AG04450 (cell line): ENCODE measurements at regions not wholly inside any gene's neighbourhood (a gene's known extent, or its start where the extent isn't known, plus 50 kb on each side); places are given as distances from the start of the nearest gene placed in this dataset.

ENCODE experiments used
- CTCF ChIA-PET: fragments of 300-600, 350-600 bp; formaldehyde crosslinking; extraction: SDS; loops from one replicate; lab custom pipeline; 2022; ENCODE audit warnings: antibody characterized with exemption, inconsistent platforms; lab: Charles Lee
- POLR2A ChIA-PET: fragments of 350-600 bp; formaldehyde crosslinking; extraction: SDS; loops from one replicate; lab custom pipeline; 2021; ENCODE audit warnings: antibody characterized with exemption, inconsistent platforms; lab: Yijun Ruan, JAX
- DNase-seq: peaks from one replicate; pipeline ENCODE4 v3.0.0-alpha.2; 2011; ENCODE audit warnings: low read depth, low spot score
- H3K27ac ChIP-seq: one replicate; pipeline ENCODE4 v1.5.1; 2012; ENCODE audit warnings: low read depth, low read length, control low read depth
- H3K27me3 ChIP-seq: one replicate; pipeline ENCODE4 v1.6.0; 2012; ENCODE audit warnings: low read length; ENCODE audit not compliant: control insufficient read depth, insufficient read depth
- H3K4me3 ChIP-seq: 2 replicates; pipeline ENCODE4 v1.5.1; 2011; ENCODE audit warnings: mild to moderate bottlenecking, low read depth, low read length, control low read depth
- H3K9me3 ChIP-seq: 2 replicates; pipeline ENCODE4 v1.5.1; 2012; ENCODE audit warnings: low read length; ENCODE audit not compliant: control insufficient read depth, insufficient read depth
- TF ChIP-seq, protein P1 (sequence below): IDR thresholded peaks from 2 replicates; pipeline ENCODE4 v1.5.1; 2011; ENCODE audit warnings: low read depth, low read length, control low read depth, inconsistent platforms

- H3K4me3 ChIP-seq, result no peak overlapping the region
- no peak overlapping the region for H3K27ac ChIP-seq
- DNase-seq, result no peak
- H3K9me3 ChIP-seq, result peaks cover 3% of the 10 kb centered on the region; the same call in 1 of the 2 replicates
- ChIA-PET CTCF (no interaction called here), POLR2A (no interaction called here)
- H3K27me3 ChIP-seq, result no peaks in the 10 kb centered on the region
- TF ChIP-seq, protein P1, sequence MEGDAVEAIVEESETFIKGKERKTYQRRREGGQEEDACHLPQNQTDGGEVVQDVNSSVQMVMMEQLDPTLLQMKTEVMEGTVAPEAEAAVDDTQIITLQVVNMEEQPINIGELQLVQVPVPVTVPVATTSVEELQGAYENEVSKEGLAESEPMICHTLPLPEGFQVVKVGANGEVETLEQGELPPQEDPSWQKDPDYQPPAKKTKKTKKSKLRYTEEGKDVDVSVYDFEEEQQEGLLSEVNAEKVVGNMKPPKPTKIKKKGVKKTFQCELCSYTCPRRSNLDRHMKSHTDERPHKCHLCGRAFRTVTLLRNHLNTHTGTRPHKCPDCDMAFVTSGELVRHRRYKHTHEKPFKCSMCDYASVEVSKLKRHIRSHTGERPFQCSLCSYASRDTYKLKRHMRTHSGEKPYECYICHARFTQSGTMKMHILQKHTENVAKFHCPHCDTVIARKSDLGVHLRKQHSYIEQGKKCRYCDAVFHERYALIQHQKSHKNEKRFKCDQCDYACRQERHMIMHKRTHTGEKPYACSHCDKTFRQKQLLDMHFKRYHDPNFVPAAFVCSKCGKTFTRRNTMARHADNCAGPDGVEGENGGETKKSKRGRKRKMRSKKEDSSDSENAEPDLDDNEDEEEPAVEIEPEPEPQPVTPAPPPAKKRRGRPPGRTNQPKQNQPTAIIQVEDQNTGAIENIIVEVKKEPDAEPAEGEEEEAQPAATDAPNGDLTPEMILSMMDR, result no peak
Measured at GRCh38 chr3:82262193-82262592, 500.7 kb upstream of the GBE1 start.

GRCh38 chr3:82261637-82262036, 500.2 kb upstream of the GBE1 start:
- ChIA-PET CTCF (no interaction called here), POLR2A (no interaction called here)

GRCh38 chr3:82261013-82261412, 499.6 kb upstream of the GBE1 start:
- ChIA-PET POLR2A (no interaction called here), CTCF (no interaction called here)
- no peak overlapping the region for H3K4me3 ChIP-seq
- TF ChIP-seq, protein P1, result no peak
- H3K27ac ChIP-seq, result no peak overlapping the region
- DNase-seq, result no peak
- H3K9me3 ChIP-seq, result peaks cover 3% of the 10 kb centered on the region; the same call in 1 of the 2 replicates
- H3K27me3 ChIP-seq, result no peaks in the 10 kb centered on the region

More at GRCh38 chr3:82261637-82262036, 500.2 kb upstream of the GBE1 start:
- Histone ChIP-seq H3K4me3 (no peak overlapping the region), H3K27me3 (no peaks in the 10 kb centered on the region), H3K27ac (no peak overlapping the region), H3K9me3 (peaks cover 3% of the 10 kb centered on the region; the same call in 1 of the 2 replicates)
- TF ChIP-seq, protein P1, result no peak
- no peak for DNase-seq

GRCh38 chr3:82259994-82260393, 498.5 kb upstream of the GBE1 start:
- H3K4me3 ChIP-seq, result no peak overlapping the region
- CTCF ChIA-PET, result no interaction called here
- H3K9me3 ChIP-seq, result peaks cover 3% of the 10 kb centered on the region; the same call in 1 of the 2 replicates
- no peaks in the 10 kb centered on the region for H3K27me3 ChIP-seq
- H3K27ac ChIP-seq, result no peak overlapping the region
- no peak for DNase-seq
- TF ChIP-seq, protein P1, result no peak
- POLR2A ChIA-PET, result no interaction called here

GRCh38 chr3:82240322-82240721, 478.9 kb upstream of the GBE1 start:
- TF ChIP-seq, protein P1, result no peak
- CTCF ChIA-PET, result no interaction called here
- H3K4me3 ChIP-seq, result no peak overlapping the region
- DNase-seq, result no peak
- no peak overlapping the region for H3K27ac ChIP-seq
- POLR2A ChIA-PET, result no interaction called here
- H3K9me3 ChIP-seq, result peaks cover 6% of the 10 kb centered on the region
- H3K27me3 ChIP-seq, result no peaks in the 10 kb centered on the region
